ENCODE measurements at regions not wholly inside any gene's neighbourhood (a gene's known extent, or its start where the extent isn't known, plus 50 kb on each side); places are given as distances from the start of the nearest gene placed in this dataset.
"Not testable (repeated sequence)": the region's sequence is repeated elsewhere in the genome, so short reads cannot be mapped to it uniquely, and the experiment has no call there.

DNA sequence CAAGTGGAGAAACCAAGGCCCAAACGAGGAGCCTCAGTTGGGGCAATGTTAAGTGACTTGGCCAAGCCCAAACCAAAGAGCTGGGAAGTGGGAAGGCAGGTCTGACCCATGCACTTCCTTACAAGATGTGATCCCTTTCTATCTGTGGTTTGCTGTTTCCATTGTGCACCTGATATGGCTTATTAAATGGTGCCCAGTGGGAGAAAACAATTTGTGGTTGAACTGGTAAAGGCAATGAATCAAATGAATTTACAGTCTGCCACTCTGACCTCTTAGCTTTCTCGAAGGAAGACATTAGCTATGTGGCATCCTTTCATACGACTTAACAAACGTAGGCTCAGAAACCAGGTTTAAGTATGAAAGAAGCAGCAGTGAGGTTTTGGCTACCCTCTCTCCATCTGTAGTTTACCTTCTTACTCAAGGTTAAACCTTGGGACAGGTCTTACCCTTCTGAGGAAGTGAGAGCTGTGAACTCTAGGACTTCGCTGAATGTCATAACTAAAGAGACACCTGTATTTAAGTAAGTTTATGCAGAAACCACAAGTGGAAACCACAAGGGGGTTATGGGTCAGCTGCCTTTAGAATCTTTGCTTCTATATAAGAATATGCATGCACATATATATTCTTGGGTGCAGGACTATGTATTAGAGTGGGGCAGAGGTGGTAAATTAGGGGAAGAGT is 100.5 kb upstream of the SPATA31D4 start:
- Histone ChIP-seq H3K4me1 (peaks cover 0 to 64% (median 11%) of the 10 kb centered on the region in 4 donors), H3K36me3 (no peaks in the 10 kb centered on the region), H3K9me3 (no peaks in the 10 kb centered on the region), H3K27ac (peak overlapping the region; percentile 67 to 95 (median 82)), H3K27me3 (no peaks in the 10 kb centered on the region), H3K4me3 (no peak overlapping the region)
- TF ChIP-seq, protein P1, sequence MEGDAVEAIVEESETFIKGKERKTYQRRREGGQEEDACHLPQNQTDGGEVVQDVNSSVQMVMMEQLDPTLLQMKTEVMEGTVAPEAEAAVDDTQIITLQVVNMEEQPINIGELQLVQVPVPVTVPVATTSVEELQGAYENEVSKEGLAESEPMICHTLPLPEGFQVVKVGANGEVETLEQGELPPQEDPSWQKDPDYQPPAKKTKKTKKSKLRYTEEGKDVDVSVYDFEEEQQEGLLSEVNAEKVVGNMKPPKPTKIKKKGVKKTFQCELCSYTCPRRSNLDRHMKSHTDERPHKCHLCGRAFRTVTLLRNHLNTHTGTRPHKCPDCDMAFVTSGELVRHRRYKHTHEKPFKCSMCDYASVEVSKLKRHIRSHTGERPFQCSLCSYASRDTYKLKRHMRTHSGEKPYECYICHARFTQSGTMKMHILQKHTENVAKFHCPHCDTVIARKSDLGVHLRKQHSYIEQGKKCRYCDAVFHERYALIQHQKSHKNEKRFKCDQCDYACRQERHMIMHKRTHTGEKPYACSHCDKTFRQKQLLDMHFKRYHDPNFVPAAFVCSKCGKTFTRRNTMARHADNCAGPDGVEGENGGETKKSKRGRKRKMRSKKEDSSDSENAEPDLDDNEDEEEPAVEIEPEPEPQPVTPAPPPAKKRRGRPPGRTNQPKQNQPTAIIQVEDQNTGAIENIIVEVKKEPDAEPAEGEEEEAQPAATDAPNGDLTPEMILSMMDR (IDR thresholded peaks at IDR 0.05), result no peak
- TF ChIP-seq POLR2A (IDR thresholded peaks at IDR 0.05) (no peak), EP300 (IDR thresholded peaks at IDR 0.05) (no peak)
- WGBS, 2 donors, result 86 to 89% methylated on average over 5 of the region's 5 CpGs
- DNase-seq (ENCODE audit: low spot score in 2 of 2), result no peak

DNA sequence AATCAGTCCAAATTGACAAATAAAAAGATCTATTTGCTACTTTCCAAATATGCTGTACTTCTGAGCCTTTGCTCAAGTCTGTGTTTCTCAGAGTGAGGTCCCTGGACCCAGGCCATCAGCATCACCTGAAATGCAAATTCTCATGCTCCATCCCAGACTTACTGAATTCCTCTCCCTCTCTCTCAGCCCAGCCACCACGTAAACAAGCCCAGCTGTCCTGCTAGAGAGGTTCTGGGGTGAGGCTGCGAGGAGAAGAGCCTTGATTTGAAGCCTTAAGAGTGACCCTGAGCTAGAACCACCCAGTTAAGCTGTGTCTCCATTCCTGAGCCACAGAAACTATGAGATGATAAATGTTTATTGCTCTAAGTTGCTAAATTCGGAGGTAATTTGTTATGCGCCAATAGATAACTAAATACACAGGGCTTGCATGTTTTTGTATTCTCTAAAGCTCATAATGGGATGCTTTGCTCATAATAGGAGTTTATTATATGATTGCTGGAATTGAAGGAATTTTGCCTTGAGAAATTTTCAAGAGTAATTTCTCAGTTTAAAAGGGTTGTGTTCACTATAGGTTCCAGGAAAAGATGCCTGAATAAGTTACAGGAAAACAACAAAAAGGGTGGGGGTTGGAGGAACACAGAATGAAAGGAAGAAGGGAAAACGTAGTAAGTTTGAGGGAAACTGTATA is 98.9 kb upstream of the SPATA31D4 start:
- Histone ChIP-seq H3K27ac (peak overlapping the region; percentile 40 to 90 (median 72)), H3K36me3 (no peaks in the 10 kb centered on the region), H3K9me3 (no peaks in the 10 kb centered on the region), H3K4me1 (peaks cover 0 to 64% (median 11%) of the 10 kb centered on the region in 4 donors), H3K27me3 (no peaks in the 10 kb centered on the region), H3K4me3 (no peak overlapping the region)
- DNase-seq (ENCODE audit: low spot score in 2 of 2), result no peak
- 46 to 47% methylated on average over 5 of the region's 5 CpGs for WGBS, 2 donors
- TF ChIP-seq POLR2A (IDR thresholded peaks at IDR 0.05), result no peak
- TF ChIP-seq, protein P1 (IDR thresholded peaks at IDR 0.05), result no peak
- TF ChIP-seq EP300 (IDR thresholded peaks at IDR 0.05), result no peak

DNA sequence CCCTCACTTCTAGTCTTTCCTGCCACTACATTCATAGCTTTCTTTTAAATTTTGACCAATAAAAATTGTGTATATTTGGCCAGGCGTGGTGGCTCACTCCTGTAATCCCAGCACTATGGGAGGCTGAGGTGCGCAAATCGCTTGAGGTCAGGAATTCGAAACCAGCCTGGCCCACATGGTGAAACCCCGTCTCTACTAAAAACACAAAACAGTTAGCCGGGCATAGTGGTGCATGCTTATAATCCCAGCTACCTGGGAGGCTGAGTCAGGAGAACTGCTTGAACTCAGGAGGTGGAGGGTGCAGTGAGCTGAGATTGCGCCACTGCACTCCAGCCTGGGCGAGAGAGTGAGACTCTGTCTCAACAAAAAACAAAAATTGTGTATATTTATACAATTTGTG is 97.8 kb upstream of the SPATA31D4 start:
- WGBS, 2 donors, result 94 to 96% methylated on average over 8 of the region's 8 CpGs
- Histone ChIP-seq H3K27ac (peak overlapping the region in 2 of 4 donors; percentile 84 to 90), H3K4me1 (peaks cover 0 to 57% (median 11%) of the 10 kb centered on the region in 4 donors)
- H3K4me3 ChIP-seq; H3K27me3 ChIP-seq; H3K36me3 ChIP-seq; DNase-seq (ENCODE audit: low spot score in 2 of 2); H3K9me3 ChIP-seq: not testable (repeated sequence)

DNA sequence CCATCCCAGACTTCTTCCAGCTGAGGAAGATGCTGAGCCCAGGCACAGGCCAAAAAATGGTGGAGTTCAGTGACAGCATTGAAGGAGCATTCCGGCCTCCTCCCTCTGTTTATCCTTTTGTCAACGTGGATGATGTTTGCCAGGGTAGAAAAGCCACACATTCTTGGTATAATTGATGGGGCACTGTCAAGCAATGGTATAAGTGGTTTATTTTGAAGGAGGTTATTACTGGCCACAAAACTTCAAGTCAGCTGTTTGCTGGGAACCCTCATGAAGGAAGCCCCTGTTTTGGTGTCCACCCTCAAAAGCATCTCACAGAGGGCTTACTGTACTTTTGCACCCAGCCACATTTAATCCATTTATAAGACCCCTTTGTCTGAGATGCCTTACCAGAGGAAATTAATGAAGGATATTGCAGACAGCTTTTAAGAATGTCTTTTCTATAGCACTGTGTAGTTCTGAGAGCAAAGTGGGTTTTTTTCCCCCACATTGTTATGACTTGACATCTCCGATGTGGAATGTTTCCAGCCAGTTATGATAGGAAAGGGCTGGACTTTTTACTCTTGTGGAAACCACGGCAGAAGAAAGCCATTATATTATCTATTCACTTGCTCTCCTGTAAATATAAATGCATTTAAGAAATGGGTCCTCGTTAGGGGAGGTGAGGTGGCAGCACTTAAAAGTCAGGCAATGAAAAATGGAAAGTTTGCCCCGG is 95.5 kb upstream of the SPATA31D4 start:
- WGBS, 2 donors, result 48 to 54% methylated on average over 6 of the region's 6 CpGs
- Histone ChIP-seq H3K27me3 (no peaks in the 10 kb centered on the region), H3K9me3 (no peaks in the 10 kb centered on the region), H3K27ac (peak overlapping the region; percentile 10 to 90 (median 48)), H3K36me3 (no peaks in the 10 kb centered on the region), H3K4me1 (peaks cover 0 to 38% (median 4%) of the 10 kb centered on the region in 4 donors), H3K4me3 (no peak overlapping the region)
- TF ChIP-seq, protein P1 (IDR thresholded peaks at IDR 0.05), result no peak
- peak in 1 of 2 donors; percentile 66 for TF ChIP-seq EP300 (IDR thresholded peaks at IDR 0.05)
- no peak for DNase-seq (ENCODE audit: low spot score in 2 of 2)

DNA sequence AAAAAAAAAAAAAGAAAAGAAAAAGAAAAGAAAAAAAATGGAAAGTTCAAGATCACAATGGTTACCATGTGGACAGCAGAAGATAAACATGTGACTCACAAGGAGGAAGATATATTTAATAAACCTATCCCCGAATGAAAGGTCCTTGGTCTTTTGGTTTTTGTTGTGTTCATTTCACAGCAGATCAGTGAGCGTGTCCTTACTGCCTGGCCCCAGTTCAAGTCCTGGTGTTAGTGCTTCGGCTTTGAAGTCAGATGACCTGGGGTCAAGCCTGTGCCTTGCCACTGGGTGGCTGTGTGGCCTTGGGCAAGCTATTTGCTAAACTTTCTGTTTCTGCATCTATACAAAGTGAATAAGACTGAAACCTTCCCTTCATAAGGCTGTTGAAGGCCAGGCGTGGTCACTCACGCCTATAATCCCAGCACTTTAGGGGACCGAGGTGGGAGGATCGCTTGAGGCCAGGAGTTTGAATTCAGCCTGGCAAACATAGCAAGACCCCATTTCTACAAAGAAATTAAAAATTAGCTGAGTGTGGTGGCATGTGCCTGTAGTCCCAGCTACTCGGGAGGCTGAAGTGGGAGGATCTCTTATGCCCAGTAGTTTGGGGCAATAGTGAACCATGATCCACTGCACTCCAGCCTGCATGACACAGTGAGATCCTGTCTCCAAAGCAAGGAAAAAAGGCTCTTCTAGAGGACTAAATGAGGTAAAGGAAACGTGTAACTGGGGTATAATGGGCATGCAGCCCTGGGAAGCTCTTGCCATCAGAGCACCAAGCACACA is 94.5 kb upstream of the SPATA31D4 start:
- DNase-seq (ENCODE audit: low spot score in 2 of 2), result no peak
- Histone ChIP-seq H3K27me3 (no peaks in the 10 kb centered on the region), H3K4me3 (no peak overlapping the region), H3K9me3 (no peaks in the 10 kb centered on the region), H3K27ac (peak overlapping the region in 2 of 4 donors; percentile 78 to 90), H3K36me3 (no peaks in the 10 kb centered on the region), H3K4me1 (peaks cover 0 to 28% (median 4%) of the 10 kb centered on the region in 4 donors)
- WGBS, 2 donors, result 69 to 72% methylated on average over 9 of the region's 9 CpGs
- TF ChIP-seq, protein P1 (IDR thresholded peaks at IDR 0.05), result peak in 1 of 5 experiments; percentile 14
- TF ChIP-seq POLR2A (IDR thresholded peaks at IDR 0.05), result no peak
